ENCODE measurements at regions not wholly inside any gene's neighbourhood (a gene's known extent, or its start where the extent isn't known, plus 50 kb on each side); places are given as distances from the start of the nearest gene placed in this dataset.

- TF ChIP-seq DNMT1 (IDR thresholded peaks at IDR 0.05) (no peak), ZNF696 (CRISPR knock-in tag; conservative IDR thresholded peaks at IDR 0.05) (no peak), LCOR (CRISPR knock-in tag; IDR thresholded peaks at IDR 0.05) (no peak), MBD1 (CRISPR knock-in tag; IDR thresholded peaks at IDR 0.05) (no peak), HDAC8 (tag; IDR thresholded peaks at IDR 0.05) (no peak), NRF1 (conservative IDR thresholded peaks at IDR 0.05 in 1 of 2, IDR thresholded peaks at IDR 0.05 in 1 of 2) (no peak), ZNF124 (CRISPR knock-in tag; IDR thresholded peaks at IDR 0.05) (no peak), PHF20 (IDR thresholded peaks at IDR 0.05; ENCODE audit: partially characterized antibody) (no peak), SMAD4 (CRISPR knock-in tag; conservative IDR thresholded peaks at IDR 0.05) (peak; percentile 24; the same call in 1 of the 2 replicates), ZNF133 (CRISPR knock-in tag; IDR thresholded peaks at IDR 0.05) (no peak), ZNF280A (IDR thresholded peaks at IDR 0.05; ENCODE audit: low read depth, partially characterized antibody) (no peak), STAT5B (CRISPR knock-in tag; IDR thresholded peaks at IDR 0.05) (no peak)
- TF ChIP-seq, protein P1, sequence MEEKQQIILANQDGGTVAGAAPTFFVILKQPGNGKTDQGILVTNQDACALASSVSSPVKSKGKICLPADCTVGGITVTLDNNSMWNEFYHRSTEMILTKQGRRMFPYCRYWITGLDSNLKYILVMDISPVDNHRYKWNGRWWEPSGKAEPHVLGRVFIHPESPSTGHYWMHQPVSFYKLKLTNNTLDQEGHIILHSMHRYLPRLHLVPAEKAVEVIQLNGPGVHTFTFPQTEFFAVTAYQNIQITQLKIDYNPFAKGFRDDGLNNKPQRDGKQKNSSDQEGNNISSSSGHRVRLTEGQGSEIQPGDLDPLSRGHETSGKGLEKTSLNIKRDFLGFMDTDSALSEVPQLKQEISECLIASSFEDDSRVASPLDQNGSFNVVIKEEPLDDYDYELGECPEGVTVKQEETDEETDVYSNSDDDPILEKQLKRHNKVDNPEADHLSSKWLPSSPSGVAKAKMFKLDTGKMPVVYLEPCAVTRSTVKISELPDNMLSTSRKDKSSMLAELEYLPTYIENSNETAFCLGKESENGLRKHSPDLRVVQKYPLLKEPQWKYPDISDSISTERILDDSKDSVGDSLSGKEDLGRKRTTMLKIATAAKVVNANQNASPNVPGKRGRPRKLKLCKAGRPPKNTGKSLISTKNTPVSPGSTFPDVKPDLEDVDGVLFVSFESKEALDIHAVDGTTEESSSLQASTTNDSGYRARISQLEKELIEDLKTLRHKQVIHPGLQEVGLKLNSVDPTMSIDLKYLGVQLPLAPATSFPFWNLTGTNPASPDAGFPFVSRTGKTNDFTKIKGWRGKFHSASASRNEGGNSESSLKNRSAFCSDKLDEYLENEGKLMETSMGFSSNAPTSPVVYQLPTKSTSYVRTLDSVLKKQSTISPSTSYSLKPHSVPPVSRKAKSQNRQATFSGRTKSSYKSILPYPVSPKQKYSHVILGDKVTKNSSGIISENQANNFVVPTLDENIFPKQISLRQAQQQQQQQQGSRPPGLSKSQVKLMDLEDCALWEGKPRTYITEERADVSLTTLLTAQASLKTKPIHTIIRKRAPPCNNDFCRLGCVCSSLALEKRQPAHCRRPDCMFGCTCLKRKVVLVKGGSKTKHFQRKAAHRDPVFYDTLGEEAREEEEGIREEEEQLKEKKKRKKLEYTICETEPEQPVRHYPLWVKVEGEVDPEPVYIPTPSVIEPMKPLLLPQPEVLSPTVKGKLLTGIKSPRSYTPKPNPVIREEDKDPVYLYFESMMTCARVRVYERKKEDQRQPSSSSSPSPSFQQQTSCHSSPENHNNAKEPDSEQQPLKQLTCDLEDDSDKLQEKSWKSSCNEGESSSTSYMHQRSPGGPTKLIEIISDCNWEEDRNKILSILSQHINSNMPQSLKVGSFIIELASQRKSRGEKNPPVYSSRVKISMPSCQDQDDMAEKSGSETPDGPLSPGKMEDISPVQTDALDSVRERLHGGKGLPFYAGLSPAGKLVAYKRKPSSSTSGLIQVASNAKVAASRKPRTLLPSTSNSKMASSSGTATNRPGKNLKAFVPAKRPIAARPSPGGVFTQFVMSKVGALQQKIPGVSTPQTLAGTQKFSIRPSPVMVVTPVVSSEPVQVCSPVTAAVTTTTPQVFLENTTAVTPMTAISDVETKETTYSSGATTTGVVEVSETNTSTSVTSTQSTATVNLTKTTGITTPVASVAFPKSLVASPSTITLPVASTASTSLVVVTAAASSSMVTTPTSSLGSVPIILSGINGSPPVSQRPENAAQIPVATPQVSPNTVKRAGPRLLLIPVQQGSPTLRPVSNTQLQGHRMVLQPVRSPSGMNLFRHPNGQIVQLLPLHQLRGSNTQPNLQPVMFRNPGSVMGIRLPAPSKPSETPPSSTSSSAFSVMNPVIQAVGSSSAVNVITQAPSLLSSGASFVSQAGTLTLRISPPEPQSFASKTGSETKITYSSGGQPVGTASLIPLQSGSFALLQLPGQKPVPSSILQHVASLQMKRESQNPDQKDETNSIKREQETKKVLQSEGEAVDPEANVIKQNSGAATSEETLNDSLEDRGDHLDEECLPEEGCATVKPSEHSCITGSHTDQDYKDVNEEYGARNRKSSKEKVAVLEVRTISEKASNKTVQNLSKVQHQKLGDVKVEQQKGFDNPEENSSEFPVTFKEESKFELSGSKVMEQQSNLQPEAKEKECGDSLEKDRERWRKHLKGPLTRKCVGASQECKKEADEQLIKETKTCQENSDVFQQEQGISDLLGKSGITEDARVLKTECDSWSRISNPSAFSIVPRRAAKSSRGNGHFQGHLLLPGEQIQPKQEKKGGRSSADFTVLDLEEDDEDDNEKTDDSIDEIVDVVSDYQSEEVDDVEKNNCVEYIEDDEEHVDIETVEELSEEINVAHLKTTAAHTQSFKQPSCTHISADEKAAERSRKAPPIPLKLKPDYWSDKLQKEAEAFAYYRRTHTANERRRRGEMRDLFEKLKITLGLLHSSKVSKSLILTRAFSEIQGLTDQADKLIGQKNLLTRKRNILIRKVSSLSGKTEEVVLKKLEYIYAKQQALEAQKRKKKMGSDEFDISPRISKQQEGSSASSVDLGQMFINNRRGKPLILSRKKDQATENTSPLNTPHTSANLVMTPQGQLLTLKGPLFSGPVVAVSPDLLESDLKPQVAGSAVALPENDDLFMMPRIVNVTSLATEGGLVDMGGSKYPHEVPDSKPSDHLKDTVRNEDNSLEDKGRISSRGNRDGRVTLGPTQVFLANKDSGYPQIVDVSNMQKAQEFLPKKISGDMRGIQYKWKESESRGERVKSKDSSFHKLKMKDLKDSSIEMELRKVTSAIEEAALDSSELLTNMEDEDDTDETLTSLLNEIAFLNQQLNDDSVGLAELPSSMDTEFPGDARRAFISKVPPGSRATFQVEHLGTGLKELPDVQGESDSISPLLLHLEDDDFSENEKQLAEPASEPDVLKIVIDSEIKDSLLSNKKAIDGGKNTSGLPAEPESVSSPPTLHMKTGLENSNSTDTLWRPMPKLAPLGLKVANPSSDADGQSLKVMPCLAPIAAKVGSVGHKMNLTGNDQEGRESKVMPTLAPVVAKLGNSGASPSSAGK (IDR thresholded peaks at IDR 0.05): no peak
Measured at GRCh38 chr5:124599028-124599973, 147.1 kb downstream of the ZNF608 start (continued).

Measured in K562 (cell line).